Kidney (tissue), 13 donors: ENCODE measurements at regions not wholly inside any gene's neighbourhood (a gene's known extent, or its start where the extent isn't known, plus 50 kb on each side); places are given as distances from the start of the nearest gene placed in this dataset.
A peak's percentile ranks its signal among the peaks of the same experiment; 100 is the strongest.

Experiments used
- DNase-seq, 5 donors: peaks; one replicate each; pipeline ENCODE4 v3.0.0-alpha.2; 2013 to 2020
- FAIRE-seq: peaks from 2 replicates; lab custom pipeline; 2012; peaks lifted over from hg19 to GRCh38; lab: Jason Lieb, UNC
- H3K27ac ChIP-seq, 2 donors: one replicate each; pipeline ENCODE4 v1.7.0; 2013; ENCODE audit warnings: low read depth in 2 of 2, low read length in 2 of 2, inconsistent platforms in 1 of 2
- H3K27me3 ChIP-seq: one replicate; pipeline ENCODE4 v1.7.1; 2013; ENCODE audit warnings: low read length, inconsistent platforms; ENCODE audit not compliant: control insufficient read depth, insufficient read depth
- H3K36me3 ChIP-seq, 3 donors: one replicate each; pipeline versions ENCODE4 v1.7.0 to v1.7.1; 2013; ENCODE audit warnings: low read length in 3 of 3, control low read depth in 1 of 3, inconsistent platforms in 1 of 3; ENCODE audit not compliant: insufficient read depth in 3 of 3, control insufficient read depth in 2 of 3
- H3K4me1 ChIP-seq, 3 donors: one replicate each; pipeline versions ENCODE4 v1.7.0 to v1.7.1; 2013; ENCODE audit warnings: low read length in 3 of 3, inconsistent platforms in 1 of 3, low read depth in 1 of 3; ENCODE audit not compliant: control insufficient read depth in 2 of 3, insufficient read depth in 2 of 3
- H3K4me3 ChIP-seq, 3 donors: one replicate each; pipeline versions ENCODE4 v1.7.0 to v1.8.1; 2013; ENCODE audit warnings: low read length in 3 of 3, control low read depth in 1 of 3, inconsistent platforms in 1 of 3
- H3K9ac ChIP-seq, 3 donors: one replicate each; pipeline versions ENCODE4 v1.7.0 to v1.7.1; 2013; ENCODE audit warnings: low read length in 3 of 3, control low read depth in 1 of 3, inconsistent platforms in 1 of 3
- H3K9me3 ChIP-seq, 3 donors: one replicate each; pipeline versions ENCODE4 v1.7.0 to v1.7.1; 2013; ENCODE audit warnings: low read length in 3 of 3, control low read depth in 1 of 3, inconsistent platforms in 1 of 3; ENCODE audit not compliant: control insufficient read depth in 2 of 3, insufficient read depth in 1 of 3
- intact Hi-C: fragments of 100-400 bp; cut with DNase I; formaldehyde crosslinking; loops from one replicate; pipeline ENCODE4 v1.11.1; 2022
- TF ChIP-seq, protein P1 (sequence below): IDR thresholded peaks from 3 replicates; pipeline ENCODE4 v1.5.1; 2012; ENCODE audit warnings: mild to moderate bottlenecking, moderate library complexity, borderline replicate concordance; ENCODE audit not compliant: insufficient read depth; ENCODE audit errors: extremely low read depth
- donor health status: control.
- donor health status: control.
- donor health status: control.
- donor health status: control.
- donor health status: control.
- donor health status: DM: yes; HTN: yes; CAD: no.
- donor health status: Normal renal cell carcinoma (clear cell type).

DNA sequence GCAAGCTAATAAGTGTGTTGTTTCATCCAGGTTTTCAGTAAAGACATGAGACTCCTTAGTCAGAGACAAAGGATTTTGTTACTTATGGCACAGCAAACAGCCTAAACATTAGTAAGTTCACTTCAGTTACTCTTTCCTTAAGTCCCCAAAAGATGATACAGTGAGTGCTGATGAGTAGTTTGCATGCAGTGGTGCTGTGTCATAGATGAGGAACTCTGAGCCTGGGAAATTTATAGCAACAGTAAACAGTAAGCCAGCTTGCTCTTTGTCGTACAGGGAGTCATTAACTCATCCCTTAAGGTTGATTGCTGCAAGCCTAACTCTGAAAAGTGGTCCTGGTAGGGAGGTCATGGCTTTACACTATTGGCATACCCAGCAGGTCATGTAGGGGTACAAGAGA is 208.6 kb upstream of the OR4E1 start:
- Histone ChIP-seq H3K36me3 (no peaks in the 10 kb centered on the region), H3K9me3 (no peaks in the 10 kb centered on the region), H3K4me3 (no peak overlapping the region), H3K4me1 (no peaks in the 10 kb centered on the region), H3K9ac (no peak overlapping the region), H3K27me3 (no peaks in the 10 kb centered on the region), H3K27ac (no peak overlapping the region)
- intact Hi-C loops: no loop called here
- DNase-seq (peak in 1 of 5 donors; percentile 8), FAIRE-seq (no peak)
- TF ChIP-seq, protein P1, sequence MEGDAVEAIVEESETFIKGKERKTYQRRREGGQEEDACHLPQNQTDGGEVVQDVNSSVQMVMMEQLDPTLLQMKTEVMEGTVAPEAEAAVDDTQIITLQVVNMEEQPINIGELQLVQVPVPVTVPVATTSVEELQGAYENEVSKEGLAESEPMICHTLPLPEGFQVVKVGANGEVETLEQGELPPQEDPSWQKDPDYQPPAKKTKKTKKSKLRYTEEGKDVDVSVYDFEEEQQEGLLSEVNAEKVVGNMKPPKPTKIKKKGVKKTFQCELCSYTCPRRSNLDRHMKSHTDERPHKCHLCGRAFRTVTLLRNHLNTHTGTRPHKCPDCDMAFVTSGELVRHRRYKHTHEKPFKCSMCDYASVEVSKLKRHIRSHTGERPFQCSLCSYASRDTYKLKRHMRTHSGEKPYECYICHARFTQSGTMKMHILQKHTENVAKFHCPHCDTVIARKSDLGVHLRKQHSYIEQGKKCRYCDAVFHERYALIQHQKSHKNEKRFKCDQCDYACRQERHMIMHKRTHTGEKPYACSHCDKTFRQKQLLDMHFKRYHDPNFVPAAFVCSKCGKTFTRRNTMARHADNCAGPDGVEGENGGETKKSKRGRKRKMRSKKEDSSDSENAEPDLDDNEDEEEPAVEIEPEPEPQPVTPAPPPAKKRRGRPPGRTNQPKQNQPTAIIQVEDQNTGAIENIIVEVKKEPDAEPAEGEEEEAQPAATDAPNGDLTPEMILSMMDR: no peak

DNA sequence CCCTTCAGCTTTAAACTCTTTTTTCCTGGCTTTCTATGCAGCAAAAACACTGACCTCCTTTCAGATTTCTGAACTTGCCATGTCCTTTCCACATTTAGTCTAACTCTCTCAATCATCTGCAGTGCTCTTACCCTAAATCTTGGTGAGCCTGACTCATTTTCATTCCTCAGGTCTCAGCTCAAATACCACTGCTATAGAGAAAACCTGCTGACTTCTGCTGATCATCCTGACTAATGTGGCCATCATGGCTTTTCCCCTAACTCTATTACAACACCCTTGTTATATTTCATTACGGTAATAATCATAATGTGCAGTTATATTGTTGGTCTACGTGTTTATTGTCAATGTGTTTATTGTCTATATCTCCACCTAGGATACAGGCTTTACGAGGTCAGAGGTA is 207.3 kb upstream of the OR4E1 start:
- no peak for DNase-seq
- no peak overlapping the region for H3K27ac ChIP-seq
- no peaks in the 10 kb centered on the region for H3K4me1 ChIP-seq
- FAIRE-seq: no peak
- H3K9me3 ChIP-seq: no peaks in the 10 kb centered on the region
- intact Hi-C loops: no loop called here
- TF ChIP-seq, protein P1: no peak
- H3K9ac ChIP-seq: no peak overlapping the region
- H3K27me3 ChIP-seq: no peaks in the 10 kb centered on the region
- H3K4me3 ChIP-seq: no peak overlapping the region
- no peaks in the 10 kb centered on the region for H3K36me3 ChIP-seq

DNA sequence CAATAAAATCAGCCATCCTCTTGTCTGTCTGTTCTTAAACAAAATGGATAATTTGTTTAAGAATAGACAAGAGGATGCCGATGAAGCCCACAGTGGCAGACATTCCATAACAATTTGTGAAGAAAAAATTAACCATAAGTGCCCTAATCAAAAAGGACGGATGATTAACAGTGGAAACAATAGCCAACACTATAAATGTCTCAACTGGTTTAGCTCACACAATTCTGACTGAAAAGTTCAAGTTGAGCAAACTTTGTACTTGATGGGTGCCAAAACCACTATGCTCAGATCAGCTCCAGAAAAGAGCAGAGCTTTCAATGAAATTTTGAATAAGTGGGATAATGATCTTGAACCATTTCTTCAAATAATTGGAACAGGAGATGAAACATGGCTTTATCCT is 202.2 kb upstream of the OR4E1 start:
- no peaks in the 10 kb centered on the region for H3K36me3 ChIP-seq
- TF ChIP-seq, protein P1: no peak
- no peaks in the 10 kb centered on the region for H3K9me3 ChIP-seq
- H3K9ac ChIP-seq: no peak overlapping the region
- intact Hi-C loops: no loop called here
- H3K4me1 ChIP-seq: no peaks in the 10 kb centered on the region
- H3K27me3 ChIP-seq: no peaks in the 10 kb centered on the region
- no peak for DNase-seq
- no peak for FAIRE-seq
- H3K4me3 ChIP-seq: no peak overlapping the region
- H3K27ac ChIP-seq: no peak overlapping the region

DNA sequence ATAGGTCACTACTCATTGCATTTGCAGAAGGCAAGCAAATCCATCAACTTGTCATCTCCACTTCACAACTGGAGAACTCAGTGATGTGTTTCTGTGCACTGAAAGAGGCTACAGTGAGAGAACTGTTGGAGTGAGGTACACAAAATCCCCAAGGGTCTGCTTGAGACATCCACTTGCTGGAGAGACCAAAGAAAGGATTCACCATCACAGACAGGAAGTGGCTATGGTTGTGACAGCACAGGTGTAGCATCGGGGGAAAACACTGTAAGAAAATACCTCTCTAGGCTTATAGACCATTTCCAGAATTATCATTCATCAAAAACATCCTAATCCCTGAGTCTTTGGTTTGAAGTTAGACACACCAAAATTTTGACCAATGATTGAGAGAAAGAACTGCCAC is 201.3 kb upstream of the OR4E1 start:
- Histone ChIP-seq H3K27me3 (no peaks in the 10 kb centered on the region), H3K27ac (no peak overlapping the region), H3K4me3 (no peak overlapping the region), H3K36me3 (no peaks in the 10 kb centered on the region), H3K9ac (no peak overlapping the region), H3K9me3 (no peaks in the 10 kb centered on the region), H3K4me1 (no peaks in the 10 kb centered on the region)
- TF ChIP-seq, protein P1: no peak
- FAIRE-seq (no peak), DNase-seq (no peak)
- intact Hi-C loops: no loop called here
